ENCODE measurements at regions not wholly inside any gene's neighbourhood (a gene's known extent, or its start where the extent isn't known, plus 50 kb on each side); places are given as distances from the start of the nearest gene placed in this dataset.

DNA sequence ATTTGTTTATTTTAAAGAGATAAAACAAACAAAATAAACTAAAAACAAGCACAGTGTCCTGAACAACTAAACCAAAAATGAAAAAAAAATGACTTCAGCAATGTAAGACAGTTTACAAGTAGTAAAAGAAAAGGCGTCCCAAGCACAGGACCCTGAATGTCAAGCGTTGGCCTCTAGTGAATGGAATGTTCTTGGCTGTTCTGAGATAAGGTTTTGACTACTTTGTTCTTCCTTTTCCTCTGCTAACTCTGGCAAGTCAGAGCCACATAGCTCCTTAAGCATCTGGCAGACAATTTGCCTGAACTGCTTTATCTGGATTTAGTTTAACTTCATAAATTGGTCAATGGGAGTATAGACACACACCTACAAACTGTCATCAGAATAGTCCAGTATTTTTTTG lies 655.2 kb downstream of the ANXA1 start:
- ChIA-PET POLR2A (no interaction called here), CTCF (no interaction called here)
- Histone ChIP-seq H3K4me2 (no peak overlapping the region), H4K20me1 (ENCODE audit: insufficient read depth) (no peaks in the 10 kb centered on the region), H3K9ac (no peak overlapping the region), H3K27ac (ENCODE audit: low read depth in 2 of 2, low read length in 1 of 2) (no peak overlapping the region), H2AFZ (ENCODE audit: low read depth) (no peak overlapping the region), H3K79me2 (ENCODE audit: insufficient read depth) (no peaks in the 10 kb centered on the region), H3K27me3 (ENCODE audit: insufficient read depth) (no peaks in the 10 kb centered on the region), H3K9me3 (no peaks in the 10 kb centered on the region), H3F3A (replicated peaks; ENCODE audit: insufficient read depth) (no peaks in the 10 kb centered on the region), H3K4me3 (ENCODE audit: low read depth in 2 of 2, low read length in 1 of 2) (no peak overlapping the region), H3K4me1 (ENCODE audit: control insufficient read depth in 1 of 2, insufficient read depth in 2 of 2, low read depth in 1 of 2, low read length in 1 of 2) (no peaks in the 10 kb centered on the region), H3K36me3 (replicated peaks in 1 of 2; ENCODE audit: control insufficient read depth in 1 of 2, insufficient read depth in 2 of 2, low read length in 1 of 2) (no peaks in the 10 kb centered on the region), H3K9me2 (no peaks in the 10 kb centered on the region)
- no peak for TF ChIP-seq SIN3A (IDR thresholded peaks at IDR 0.05; ENCODE audit: borderline replicate concordance, low read depth, low read length)
- no peak for TF ChIP-seq CHD2 (IDR thresholded peaks at IDR 0.05; ENCODE audit: low read length, partially characterized antibody)
- no peak for TF ChIP-seq YY1 (IDR thresholded peaks at IDR 0.05; ENCODE audit: low read depth)
- no peak for TF ChIP-seq EP300 (IDR thresholded peaks at IDR 0.05; ENCODE audit: borderline replicate concordance in 1 of 2, low read depth in 1 of 2, low read length in 1 of 2)
- TF ChIP-seq MEF2A (IDR thresholded peaks at IDR 0.05; ENCODE audit: borderline replicate concordance, low read depth): no peak
- no peak for TF ChIP-seq RXRA (IDR thresholded peaks at IDR 0.05; ENCODE audit: borderline replicate concordance, low read depth)
- no peak for DNase-seq
- 40% methylated on average over 2 of the region's 2 CpGs for WGBS (ENCODE audit: low lambda C conversion rate)

DNA sequence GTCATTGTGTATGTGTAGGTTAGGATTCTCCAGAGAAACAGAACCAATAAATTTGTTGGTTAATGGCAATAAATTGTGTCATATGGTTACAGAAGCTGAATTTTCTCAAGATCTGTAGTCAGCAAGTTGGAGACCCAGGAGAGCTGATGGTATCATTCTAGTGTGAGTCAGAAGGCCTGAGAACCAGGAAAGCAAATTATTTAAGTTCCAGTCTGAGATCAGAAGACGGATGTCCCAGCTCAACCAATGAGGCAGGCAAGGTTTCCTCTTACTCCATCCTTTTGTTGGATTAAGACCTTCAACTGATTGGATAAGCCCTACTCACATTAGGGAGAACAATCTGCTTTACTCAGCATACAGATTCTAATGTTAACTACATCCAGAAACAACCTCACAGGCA lies 656.3 kb downstream of the ANXA1 start:
- H3K4me3 ChIP-seq (ENCODE audit: low read depth in 2 of 2, low read length in 1 of 2): no peak overlapping the region
- no peak overlapping the region for H3K27ac ChIP-seq (ENCODE audit: low read depth in 2 of 2, low read length in 1 of 2)
- ChIA-PET POLR2A (no interaction called here), CTCF (interaction anchor here (0.6 to 1.3 kb wide), 2 partner anchors 13 to 186 kb away, joined by 3 read pairs; no protein-coding TSS in a partner anchor)
- no peaks in the 10 kb centered on the region for H3K36me3 ChIP-seq (replicated peaks in 1 of 2; ENCODE audit: control insufficient read depth in 1 of 2, insufficient read depth in 2 of 2, low read length in 1 of 2)
- no peaks in the 10 kb centered on the region for H3F3A ChIP-seq (replicated peaks; ENCODE audit: insufficient read depth)
- no peaks in the 10 kb centered on the region for H3K9me3 ChIP-seq
- H3K9ac ChIP-seq: no peak overlapping the region
- H3K4me2 ChIP-seq: no peak overlapping the region
- DNase-seq: no peak
- no peaks in the 10 kb centered on the region for H3K79me2 ChIP-seq (ENCODE audit: insufficient read depth)
- no peak overlapping the region for H2AFZ ChIP-seq (ENCODE audit: low read depth)
- no peaks in the 10 kb centered on the region for H4K20me1 ChIP-seq (ENCODE audit: insufficient read depth)
- no peaks in the 10 kb centered on the region for H3K9me2 ChIP-seq
- no peak for TF ChIP-seq YY1 (IDR thresholded peaks at IDR 0.05; ENCODE audit: low read depth)
- TF ChIP-seq, protein P1, sequence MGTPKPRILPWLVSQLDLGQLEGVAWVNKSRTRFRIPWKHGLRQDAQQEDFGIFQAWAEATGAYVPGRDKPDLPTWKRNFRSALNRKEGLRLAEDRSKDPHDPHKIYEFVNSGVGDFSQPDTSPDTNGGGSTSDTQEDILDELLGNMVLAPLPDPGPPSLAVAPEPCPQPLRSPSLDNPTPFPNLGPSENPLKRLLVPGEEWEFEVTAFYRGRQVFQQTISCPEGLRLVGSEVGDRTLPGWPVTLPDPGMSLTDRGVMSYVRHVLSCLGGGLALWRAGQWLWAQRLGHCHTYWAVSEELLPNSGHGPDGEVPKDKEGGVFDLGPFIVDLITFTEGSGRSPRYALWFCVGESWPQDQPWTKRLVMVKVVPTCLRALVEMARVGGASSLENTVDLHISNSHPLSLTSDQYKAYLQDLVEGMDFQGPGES (IDR thresholded peaks at IDR 0.05; ENCODE audit: low read depth, low read length): no peak
- no peak for TF ChIP-seq POLR2AphosphoS5 (IDR thresholded peaks at IDR 0.05; ENCODE audit: low read depth, low read length)
- TF ChIP-seq TEAD4 (IDR thresholded peaks at IDR 0.05; ENCODE audit: borderline replicate concordance, insufficient read depth): no peak
- TF ChIP-seq, protein P2, sequence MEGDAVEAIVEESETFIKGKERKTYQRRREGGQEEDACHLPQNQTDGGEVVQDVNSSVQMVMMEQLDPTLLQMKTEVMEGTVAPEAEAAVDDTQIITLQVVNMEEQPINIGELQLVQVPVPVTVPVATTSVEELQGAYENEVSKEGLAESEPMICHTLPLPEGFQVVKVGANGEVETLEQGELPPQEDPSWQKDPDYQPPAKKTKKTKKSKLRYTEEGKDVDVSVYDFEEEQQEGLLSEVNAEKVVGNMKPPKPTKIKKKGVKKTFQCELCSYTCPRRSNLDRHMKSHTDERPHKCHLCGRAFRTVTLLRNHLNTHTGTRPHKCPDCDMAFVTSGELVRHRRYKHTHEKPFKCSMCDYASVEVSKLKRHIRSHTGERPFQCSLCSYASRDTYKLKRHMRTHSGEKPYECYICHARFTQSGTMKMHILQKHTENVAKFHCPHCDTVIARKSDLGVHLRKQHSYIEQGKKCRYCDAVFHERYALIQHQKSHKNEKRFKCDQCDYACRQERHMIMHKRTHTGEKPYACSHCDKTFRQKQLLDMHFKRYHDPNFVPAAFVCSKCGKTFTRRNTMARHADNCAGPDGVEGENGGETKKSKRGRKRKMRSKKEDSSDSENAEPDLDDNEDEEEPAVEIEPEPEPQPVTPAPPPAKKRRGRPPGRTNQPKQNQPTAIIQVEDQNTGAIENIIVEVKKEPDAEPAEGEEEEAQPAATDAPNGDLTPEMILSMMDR (IDR thresholded peaks at IDR 0.05): no peak
- no peak for TF ChIP-seq FOXM1 (IDR thresholded peaks at IDR 0.05; ENCODE audit: low read depth)
- TF ChIP-seq RCOR1 (IDR thresholded peaks at IDR 0.05; ENCODE audit: low read length): no peak
- TF ChIP-seq RAD21 (IDR thresholded peaks at IDR 0.05; ENCODE audit: low read length): no peak
- no peak for TF ChIP-seq FOXJ3 (CRISPR knock-in tag; IDR thresholded peaks at IDR 0.05)
- no peaks in the 10 kb centered on the region for H3K4me1 ChIP-seq (ENCODE audit: control insufficient read depth in 1 of 2, insufficient read depth in 2 of 2, low read depth in 1 of 2, low read length in 1 of 2)
- 46% methylated on average over 1 of the region's 1 CpG for WGBS (ENCODE audit: low lambda C conversion rate)
- no peaks in the 10 kb centered on the region for H3K27me3 ChIP-seq (ENCODE audit: insufficient read depth)

Data from SK-N-SH (cell line).